CD4-positive, alpha-beta T cell (primary cell): ENCODE measurements at regions not wholly inside any gene's neighbourhood (a gene's known extent, or its start where the extent isn't known, plus 50 kb on each side); places are given as distances from the start of the nearest gene placed in this dataset.

ENCODE experiments used
- ATAC-seq: fragments of 200-7000 bp; cut with Tn5 transposase; one replicate; pipeline ENCODE4 v1.10.0; 2022; ENCODE audit warnings: mild to moderate bottlenecking; ENCODE audit not compliant: poor library complexity
- CTCF ChIA-PET: fragments of 350-600 bp; sonication (Branson Sonifier 250); formaldehyde crosslinking; loops from one replicate; lab custom pipeline; 2021; ENCODE audit warnings: antibody characterized with exemption, inconsistent platforms; lab: Charles Lee
- POLR2A ChIA-PET: fragments of 350-600 bp; sonication (Branson Sonifier 250); formaldehyde crosslinking; loops from one replicate; lab custom pipeline; 2021; ENCODE audit warnings: antibody characterized with exemption, inconsistent platforms; lab: Charles Lee
- DNase-seq, 14 experiments: peaks; one replicate each; pipeline ENCODE4 v3.0.0-alpha.2; 2013 to 2020; ENCODE audit warnings: mixed read lengths in 2 of 14
- H3K27ac ChIP-seq, 2 donors: one replicate each; pipeline versions ENCODE4 v1.5.1 to v1.7.0; 2013; ENCODE audit warnings: low read length in 2 of 2, low read depth in 1 of 2, mild to moderate bottlenecking in 1 of 2
- H3K27me3 ChIP-seq, 2 experiments: 1 replicate in 1 of 2; 2 replicates in 1 of 2; pipeline versions ENCODE4 v1.6.1 to v1.7.0; 2013; ENCODE audit warnings: low read length in 2 of 2, control low read depth in 1 of 2, mild to moderate bottlenecking in 1 of 2, moderate library complexity in 1 of 2; ENCODE audit not compliant: insufficient read depth in 2 of 2, control insufficient read depth in 1 of 2
- H3K36me3 ChIP-seq: one replicate; pipeline ENCODE4 v1.6.1; 2013; ENCODE audit warnings: low read length, control low read depth; ENCODE audit not compliant: insufficient read depth
- H3K4me1 ChIP-seq: one replicate; pipeline ENCODE4 v1.6.1; 2013; ENCODE audit warnings: low read length, control low read depth; ENCODE audit not compliant: insufficient read depth
- H3K4me3 ChIP-seq: one replicate; pipeline ENCODE4 v1.5.1; 2013; ENCODE audit warnings: mild to moderate bottlenecking, low read length, moderate library complexity
- H3K9me3 ChIP-seq, 2 experiments: 1 replicate in 1 of 2; 2 replicates in 1 of 2; pipeline versions ENCODE4 v1.6.1 to v1.7.0; 2013; ENCODE audit warnings: low read length in 2 of 2, mild to moderate bottlenecking in 2 of 2, control low read depth in 1 of 2, moderate library complexity in 1 of 2; ENCODE audit not compliant: control insufficient read depth in 1 of 2, insufficient read depth in 1 of 2
- H3K27ac Mint-ChIP-seq: one replicate; pipeline ENCODE4 v1.8.0; 2020; ENCODE audit warnings: mixed read lengths
- H3K27me3 Mint-ChIP-seq: one replicate; pipeline ENCODE4 v1.8.0; 2021; ENCODE audit warnings: mixed read lengths
- H3K36me3 Mint-ChIP-seq: one replicate; pipeline ENCODE4 v1.8.0; 2021; ENCODE audit warnings: low read depth, mixed read lengths
- H3K4me1 Mint-ChIP-seq: one replicate; pipeline ENCODE4 v1.8.0; 2021; ENCODE audit warnings: low read depth, mixed read lengths
- H3K4me3 Mint-ChIP-seq: one replicate; pipeline ENCODE4 v1.8.0; 2020; ENCODE audit warnings: mild to moderate bottlenecking, mixed read lengths
- H3K9me3 Mint-ChIP-seq: one replicate; pipeline ENCODE4 v1.8.0; 2020; ENCODE audit warnings: mixed read lengths
- intact Hi-C, 2 experiments: fragments of 100-400 bp; cut with DNase I in 1 of 2; cut with micrococcal nuclease in 1 of 2; formaldehyde crosslinking; loops; one replicate each; pipeline versions ENCODE4 v1.15.1 to v1.9.0; 2023 to 2025; cut with DNase I, micrococcal nuclease
- TF ChIP-seq, protein P1 (sequence below): fragments of 200-600 bp; IDR thresholded peaks from one replicate; pipeline ENCODE4 v1.8.0; 2022; ENCODE audit warnings: antibody characterized with exemption, mild to moderate bottlenecking

DNA sequence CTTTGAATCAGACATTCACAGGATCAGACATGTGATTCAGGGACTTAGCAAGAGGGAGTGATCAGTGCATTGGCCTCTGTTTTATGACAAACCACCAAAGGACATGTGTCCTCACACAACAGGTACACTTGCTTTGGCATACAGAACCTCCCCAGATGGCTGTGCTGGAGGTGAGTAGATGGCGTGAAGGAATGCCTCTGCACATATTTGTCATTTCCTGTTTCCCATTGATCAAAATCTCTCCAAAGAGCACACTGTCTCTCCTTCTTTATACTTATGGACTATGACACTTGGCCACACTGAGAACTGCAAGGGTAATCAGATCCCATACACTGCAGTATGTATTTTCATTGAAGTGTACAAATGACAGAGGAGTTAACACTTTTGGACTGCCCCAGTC, 927.6 kb downstream of the TSN start:
- H3K27me3 ChIP-seq: no peaks in the 10 kb centered on the region

GRCh38 chr2:122692400-122693083, 937.1 kb downstream of the TSN start:
- Histone ChIP-seq H3K4me1 (no peaks in the 10 kb centered on the region), H3K36me3 (no peaks in the 10 kb centered on the region), H3K27me3 (no peaks in the 10 kb centered on the region), H3K9me3 (peaks cover 0 to 4% of the 10 kb centered on the region in 2 experiments), H3K4me3 (no peak overlapping the region), H3K27ac (no peak overlapping the region)
- POLR2A ChIA-PET: no interaction called here
- no peaks in the 10 kb centered on the region for H3K4me1 Mint-ChIP-seq
- no peaks in the 10 kb centered on the region for H3K36me3 Mint-ChIP-seq
- no peak overlapping the region for H3K4me3 Mint-ChIP-seq
- no peak for ATAC-seq
- TF ChIP-seq, protein P1, sequence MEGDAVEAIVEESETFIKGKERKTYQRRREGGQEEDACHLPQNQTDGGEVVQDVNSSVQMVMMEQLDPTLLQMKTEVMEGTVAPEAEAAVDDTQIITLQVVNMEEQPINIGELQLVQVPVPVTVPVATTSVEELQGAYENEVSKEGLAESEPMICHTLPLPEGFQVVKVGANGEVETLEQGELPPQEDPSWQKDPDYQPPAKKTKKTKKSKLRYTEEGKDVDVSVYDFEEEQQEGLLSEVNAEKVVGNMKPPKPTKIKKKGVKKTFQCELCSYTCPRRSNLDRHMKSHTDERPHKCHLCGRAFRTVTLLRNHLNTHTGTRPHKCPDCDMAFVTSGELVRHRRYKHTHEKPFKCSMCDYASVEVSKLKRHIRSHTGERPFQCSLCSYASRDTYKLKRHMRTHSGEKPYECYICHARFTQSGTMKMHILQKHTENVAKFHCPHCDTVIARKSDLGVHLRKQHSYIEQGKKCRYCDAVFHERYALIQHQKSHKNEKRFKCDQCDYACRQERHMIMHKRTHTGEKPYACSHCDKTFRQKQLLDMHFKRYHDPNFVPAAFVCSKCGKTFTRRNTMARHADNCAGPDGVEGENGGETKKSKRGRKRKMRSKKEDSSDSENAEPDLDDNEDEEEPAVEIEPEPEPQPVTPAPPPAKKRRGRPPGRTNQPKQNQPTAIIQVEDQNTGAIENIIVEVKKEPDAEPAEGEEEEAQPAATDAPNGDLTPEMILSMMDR: no peak
- H3K9me3 Mint-ChIP-seq: peaks cover 6% of the 10 kb centered on the region
- H3K27me3 Mint-ChIP-seq: no peaks in the 10 kb centered on the region
- CTCF ChIA-PET: no interaction called here
- H3K27ac Mint-ChIP-seq: no peak overlapping the region
- intact Hi-C loops: no loop called here
- DNase-seq: no peak

More for the DNA sequence above, 927.6 kb downstream of the TSN start:
- intact Hi-C loops: no loop called here
- Histone ChIP-seq H3K4me3 (no peak overlapping the region), H3K27ac (no peak overlapping the region), H3K9me3 (peaks cover 0 to 5% of the 10 kb centered on the region in 2 experiments), H3K36me3 (no peaks in the 10 kb centered on the region), H3K4me1 (no peaks in the 10 kb centered on the region)
- Mint-ChIP-seq H3K4me3 (no peak overlapping the region), H3K9me3 (peaks cover 10% of the 10 kb centered on the region), H3K27me3 (no peaks in the 10 kb centered on the region), H3K4me1 (no peaks in the 10 kb centered on the region), H3K27ac (no peak overlapping the region), H3K36me3 (no peaks in the 10 kb centered on the region)
- no peak for ATAC-seq
- no peak for DNase-seq
- POLR2A ChIA-PET: no interaction called here
- TF ChIP-seq, protein P1: no peak
- CTCF ChIA-PET: no interaction called here

GRCh38 chr2:122697415-122697814, 942.0 kb downstream of the TSN start:
- Histone ChIP-seq H3K27me3 (no peaks in the 10 kb centered on the region), H3K36me3 (no peaks in the 10 kb centered on the region), H3K4me1 (no peaks in the 10 kb centered on the region), H3K9me3 (peaks cover 0 to 4% of the 10 kb centered on the region in 2 experiments), H3K27ac (no peak overlapping the region), H3K4me3 (no peak overlapping the region)
- ATAC-seq: no peak
- no peak for DNase-seq
- intact Hi-C loops: no loop called here
- no peaks in the 10 kb centered on the region for H3K36me3 Mint-ChIP-seq
- ChIA-PET POLR2A (no interaction called here), CTCF (no interaction called here)
- no peaks in the 10 kb centered on the region for H3K27me3 Mint-ChIP-seq
- H3K4me3 Mint-ChIP-seq: no peak overlapping the region
- no peaks in the 10 kb centered on the region for H3K4me1 Mint-ChIP-seq
- peaks cover 5% of the 10 kb centered on the region for H3K9me3 Mint-ChIP-seq
- H3K27ac Mint-ChIP-seq: no peak overlapping the region
- TF ChIP-seq, protein P1: no peak
